ENCODE measurements at regions not wholly inside any gene's neighbourhood (a gene's known extent, or its start where the extent isn't known, plus 50 kb on each side); places are given as distances from the start of the nearest gene placed in this dataset.

DNA sequence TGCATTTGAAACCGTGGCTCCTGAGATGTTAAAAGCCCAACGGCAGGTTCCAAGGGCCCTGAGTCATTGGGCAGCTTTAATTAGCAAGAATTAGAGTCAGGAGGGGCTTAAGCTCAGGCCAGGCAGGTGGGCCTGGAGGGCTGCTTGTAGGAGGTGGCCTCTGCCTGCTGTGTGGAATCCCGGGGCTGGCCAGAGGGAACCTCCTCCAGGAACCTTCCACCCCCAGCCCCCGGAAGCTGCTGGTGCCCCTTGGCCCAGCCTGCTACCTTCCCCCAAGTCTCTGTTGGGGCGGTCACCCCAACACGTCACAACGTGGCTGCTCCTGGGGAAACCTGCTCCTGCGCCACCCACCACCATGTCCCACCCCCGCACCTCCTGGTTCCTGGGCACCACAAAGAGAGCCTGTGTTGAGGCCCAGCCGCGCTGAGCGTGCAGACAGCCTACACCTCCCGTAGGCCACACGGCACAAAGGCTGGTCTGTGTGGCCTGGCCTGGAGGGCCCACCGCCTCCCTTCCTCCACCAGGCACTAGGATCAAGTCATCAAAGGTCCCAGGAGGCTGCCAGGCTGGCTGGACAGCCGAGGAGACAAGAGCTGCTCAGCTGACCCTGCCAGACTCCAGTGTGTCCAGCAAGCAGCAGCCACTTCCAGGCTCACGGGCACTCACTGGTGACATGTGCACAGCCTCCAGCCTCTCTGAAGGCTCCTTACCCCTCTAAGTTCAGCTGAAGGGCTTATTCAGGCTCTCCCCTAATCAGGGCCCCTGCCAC is 86.3 kb downstream of the SNX5 start (continued):
- TF ChIP-seq NR0B2 (CRISPR knock-in tag; IDR thresholded peaks at IDR 0.05) (0 out of 2 replicates have a peak, but pooled peaks have one; percentile 53), ZNF605 (CRISPR knock-in tag; IDR thresholded peaks at IDR 0.05) (0 out of 2 replicates have a peak, but pooled peaks have one; percentile 6), ZBTB7B (CRISPR knock-in tag; IDR thresholded peaks at IDR 0.05) (peak; percentile 93; the same call in 1 of the 2 replicates), ZNF235 (CRISPR knock-in tag; IDR thresholded peaks at IDR 0.05; ENCODE audit: borderline replicate concordance) (0 out of 2 replicates have a peak, but pooled peaks have one; percentile 27), ZNF430 (CRISPR knock-in tag; IDR thresholded peaks at IDR 0.05) (no peak), KDM5A (IDR thresholded peaks at IDR 0.05; ENCODE audit: borderline replicate concordance, low read length) (no peak), ZNF563 (CRISPR knock-in tag; IDR thresholded peaks at IDR 0.05) (0 out of 2 replicates have a peak, but pooled peaks have one; percentile 65), PCBP1 (IDR thresholded peaks at IDR 0.05; ENCODE audit: borderline replicate concordance, low read depth, low read length) (peak; percentile 96), PAWR (CRISPR knock-in tag; IDR thresholded peaks at IDR 0.05; ENCODE audit: borderline replicate concordance) (no peak), ZNF354B (CRISPR knock-in tag; IDR thresholded peaks at IDR 0.05) (no peak), HMGXB3 (CRISPR knock-in tag; IDR thresholded peaks at IDR 0.05; ENCODE audit: borderline replicate concordance) (0 out of 2 replicates have a peak, but pooled peaks have one; percentile 54), ZNF614 (CRISPR knock-in tag; IDR thresholded peaks at IDR 0.05; ENCODE audit: borderline replicate concordance) (peak; percentile 83; the same call in 1 of the 2 replicates), ZBTB21 (CRISPR knock-in tag; IDR thresholded peaks at IDR 0.05) (no peak), BRCA1 (CRISPR knock-in tag; IDR thresholded peaks at IDR 0.05) (no peak)
- TF ChIP-seq, protein P1, sequence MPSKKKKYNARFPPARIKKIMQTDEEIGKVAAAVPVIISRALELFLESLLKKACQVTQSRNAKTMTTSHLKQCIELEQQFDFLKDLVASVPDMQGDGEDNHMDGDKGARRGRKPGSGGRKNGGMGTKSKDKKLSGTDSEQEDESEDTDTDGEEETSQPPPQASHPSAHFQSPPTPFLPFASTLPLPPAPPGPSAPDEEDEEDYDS (CRISPR knock-in tag; IDR thresholded peaks at IDR 0.05) = peak; percentile 78
- TF ChIP-seq, protein P2, sequence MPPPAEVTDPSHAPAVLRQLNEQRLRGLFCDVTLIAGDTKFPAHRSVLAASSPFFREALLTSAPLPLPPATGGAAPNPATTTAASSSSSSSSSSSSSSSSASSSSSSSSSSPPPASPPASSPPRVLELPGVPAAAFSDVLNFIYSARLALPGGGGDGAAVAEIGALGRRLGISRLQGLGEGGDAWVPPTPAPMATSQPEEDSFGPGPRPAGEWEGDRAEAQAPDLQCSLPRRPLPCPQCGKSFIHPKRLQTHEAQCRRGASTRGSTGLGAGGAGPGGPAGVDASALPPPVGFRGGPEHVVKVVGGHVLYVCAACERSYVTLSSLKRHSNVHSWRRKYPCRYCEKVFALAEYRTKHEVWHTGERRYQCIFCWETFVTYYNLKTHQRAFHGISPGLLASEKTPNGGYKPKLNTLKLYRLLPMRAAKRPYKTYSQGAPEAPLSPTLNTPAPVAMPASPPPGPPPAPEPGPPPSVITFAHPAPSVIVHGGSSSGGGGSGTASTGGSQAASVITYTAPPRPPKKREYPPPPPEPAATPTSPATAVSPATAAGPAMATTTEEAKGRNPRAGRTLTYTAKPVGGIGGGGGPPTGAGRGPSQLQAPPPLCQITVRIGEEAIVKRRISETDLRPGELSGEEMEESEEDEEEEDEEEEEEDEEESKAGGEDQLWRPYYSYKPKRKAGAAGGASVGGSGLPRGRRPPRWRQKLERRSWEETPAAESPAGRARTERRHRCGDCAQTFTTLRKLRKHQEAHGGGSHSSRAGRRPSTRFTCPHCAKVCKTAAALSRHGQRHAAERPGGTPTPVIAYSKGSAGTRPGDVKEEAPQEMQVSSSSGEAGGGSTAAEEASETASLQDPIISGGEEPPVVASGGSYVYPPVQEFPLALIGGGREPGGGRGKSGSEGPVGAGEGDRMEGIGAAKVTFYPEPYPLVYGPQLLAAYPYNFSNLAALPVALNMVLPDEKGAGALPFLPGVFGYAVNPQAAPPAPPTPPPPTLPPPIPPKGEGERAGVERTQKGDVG (CRISPR knock-in tag; IDR thresholded peaks at IDR 0.05; ENCODE audit: borderline replicate concordance) = peak; percentile 100; the same call in 1 of the 2 replicates
- TF ChIP-seq, protein P3, sequence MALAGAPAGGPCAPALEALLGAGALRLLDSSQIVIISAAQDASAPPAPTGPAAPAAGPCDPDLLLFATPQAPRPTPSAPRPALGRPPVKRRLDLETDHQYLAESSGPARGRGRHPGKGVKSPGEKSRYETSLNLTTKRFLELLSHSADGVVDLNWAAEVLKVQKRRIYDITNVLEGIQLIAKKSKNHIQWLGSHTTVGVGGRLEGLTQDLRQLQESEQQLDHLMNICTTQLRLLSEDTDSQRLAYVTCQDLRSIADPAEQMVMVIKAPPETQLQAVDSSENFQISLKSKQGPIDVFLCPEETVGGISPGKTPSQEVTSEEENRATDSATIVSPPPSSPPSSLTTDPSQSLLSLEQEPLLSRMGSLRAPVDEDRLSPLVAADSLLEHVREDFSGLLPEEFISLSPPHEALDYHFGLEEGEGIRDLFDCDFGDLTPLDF (CRISPR knock-in tag; IDR thresholded peaks at IDR 0.05) = no peak

Measured in HepG2 (cell line).